H9 (cell line): ENCODE measurements at regions not wholly inside any gene's neighbourhood (a gene's known extent, or its start where the extent isn't known, plus 50 kb on each side); places are given as distances from the start of the nearest gene placed in this dataset.

Experiments used
- DNase-seq: peaks from one replicate; pipeline ENCODE4 v3.0.0-alpha.2; 2017
- H2AFZ ChIP-seq: one replicate; pipeline ENCODE4 v1.6.1; 2013; ENCODE audit warnings: mild to moderate bottlenecking, low read length, control low read depth, moderate library complexity
- H2AK5ac ChIP-seq: 2 replicates; pipeline ENCODE4 v1.6.1; 2013; ENCODE audit warnings: low read length, control low read depth, mixed read lengths; ENCODE audit not compliant: insufficient read length
- H2BK120ac ChIP-seq: one replicate; pipeline ENCODE4 v1.6.1; 2013; ENCODE audit warnings: low read depth, mild to moderate bottlenecking, low read length, control low read depth, inconsistent platforms; ENCODE audit not compliant: poor library complexity, severe bottlenecking
- H2BK12ac ChIP-seq: 2 replicates; pipeline ENCODE4 v1.6.1; 2013; ENCODE audit warnings: low read length, control low read depth, mixed read lengths, low read depth; ENCODE audit not compliant: insufficient read length
- H2BK15ac ChIP-seq: 2 replicates; pipeline ENCODE4 v1.6.1; 2013; ENCODE audit warnings: low read depth, low read length, control low read depth
- H2BK20ac ChIP-seq: one replicate; pipeline ENCODE4 v1.6.1; 2013; ENCODE audit warnings: low read depth, mild to moderate bottlenecking, low read length, control low read depth, inconsistent platforms; ENCODE audit not compliant: poor library complexity, severe bottlenecking
- H2BK5ac ChIP-seq: 2 replicates; pipeline ENCODE4 v1.6.1; 2013; ENCODE audit warnings: low read length, control low read depth, mixed read lengths; ENCODE audit not compliant: insufficient read length
- H3K14ac ChIP-seq: 2 replicates; pipeline ENCODE4 v1.6.1; 2013; ENCODE audit warnings: low read length, control low read depth; ENCODE audit not compliant: insufficient read depth
- H3K18ac ChIP-seq: 2 replicates; pipeline ENCODE4 v1.6.1; 2013; ENCODE audit warnings: low read depth, mild to moderate bottlenecking, mixed read lengths, low read length, control low read depth; ENCODE audit not compliant: insufficient read length
- H3K23ac ChIP-seq: 2 replicates; pipeline ENCODE4 v1.6.1; 2013; ENCODE audit warnings: low read length, control low read depth, mixed read lengths, low read depth; ENCODE audit not compliant: insufficient read length
- H3K23me2 ChIP-seq: 2 replicates; pipeline ENCODE4 v1.6.1; 2013; ENCODE audit warnings: low read depth, mild to moderate bottlenecking, mixed read lengths, low read length, control low read depth; ENCODE audit not compliant: insufficient read length, poor library complexity, severe bottlenecking
- H3K27ac ChIP-seq: 2 replicates; pipeline ENCODE4 v1.5.1; 2013; ENCODE audit warnings: low read length, control low read depth, mixed read lengths, low read depth; ENCODE audit not compliant: insufficient read length
- H3K27me3 ChIP-seq: 2 replicates; pipeline ENCODE4 v1.6.1; 2013; ENCODE audit warnings: low read length, control low read depth, inconsistent platforms; ENCODE audit not compliant: insufficient read depth
- H3K4ac ChIP-seq: 2 replicates; pipeline ENCODE4 v1.6.1; 2013; ENCODE audit warnings: low read depth, mild to moderate bottlenecking, control low read depth, inconsistent platforms, low read length, moderate library complexity
- H3K4me1 ChIP-seq: 2 replicates; pipeline ENCODE4 v1.6.1; 2013; ENCODE audit warnings: low read length, control low read depth, inconsistent platforms; ENCODE audit not compliant: insufficient read depth
- H3K4me2 ChIP-seq: 2 replicates; pipeline ENCODE4 v1.6.1; 2013; ENCODE audit warnings: low read length, control low read depth, mixed read lengths; ENCODE audit not compliant: insufficient read length, insufficient read depth
- H3K56ac ChIP-seq: 2 replicates; pipeline ENCODE4 v1.6.1; 2013; ENCODE audit warnings: low read depth, mild to moderate bottlenecking, mixed read lengths, low read length, control low read depth; ENCODE audit not compliant: insufficient read length
- H3K79me1 ChIP-seq: 2 replicates; pipeline ENCODE4 v1.6.1; 2013; ENCODE audit warnings: low read depth, mild to moderate bottlenecking, moderate library complexity, low read length, control low read depth, inconsistent platforms; ENCODE audit not compliant: insufficient read depth, poor library complexity, severe bottlenecking
- H3K79me2 ChIP-seq: 2 replicates; pipeline ENCODE4 v1.6.1; 2013; ENCODE audit warnings: low read length, control low read depth, inconsistent platforms; ENCODE audit not compliant: insufficient read depth
- H3K9ac ChIP-seq: 2 replicates; pipeline ENCODE4 v1.6.1; 2013; ENCODE audit warnings: low read length, control low read depth, mixed read lengths; ENCODE audit not compliant: insufficient read length; ENCODE audit errors: extremely low read depth
- H3K9me3 ChIP-seq: one replicate; pipeline ENCODE4 v1.6.1; 2013; ENCODE audit warnings: low read depth, low read length, inconsistent platforms; ENCODE audit not compliant: control insufficient read depth
- H3T11ph ChIP-seq: one replicate; pipeline ENCODE4 v1.6.1; 2013; ENCODE audit warnings: mild to moderate bottlenecking, low read length, control low read depth, inconsistent platforms
- H4K20me1 ChIP-seq: one replicate; pipeline ENCODE4 v1.6.1; 2013; ENCODE audit not compliant: control insufficient read depth, insufficient read length, insufficient read depth
- H4K5ac ChIP-seq: 2 replicates; pipeline ENCODE4 v1.6.1; 2013; ENCODE audit warnings: low read depth, mild to moderate bottlenecking, mixed read lengths, low read length, control low read depth; ENCODE audit not compliant: insufficient read length
- H4K8ac ChIP-seq: replicated peaks from 2 replicates; pipeline ENCODE4 v1.6.1; 2013; ENCODE audit warnings: low read length, control low read depth, mixed read lengths, low read depth; ENCODE audit not compliant: insufficient read length
- H4K91ac ChIP-seq: 2 replicates; pipeline ENCODE4 v1.6.1; 2013; ENCODE audit warnings: low read depth, mild to moderate bottlenecking, moderate library complexity, mixed read lengths, low read length, control low read depth; ENCODE audit not compliant: insufficient read length
- H3K27ac Mint-ChIP-seq, 3 experiments: 2 replicates in 2 of 3; 3 replicates in 1 of 3; pipeline ENCODE4 v1.8.0; 2020 to 2021; ENCODE audit warnings: mixed read lengths in 3 of 3, mild to moderate bottlenecking in 1 of 3, moderate library complexity in 1 of 3
- H3K27me3 Mint-ChIP-seq: 2 replicates; pipeline ENCODE4 v1.8.0; 2021; ENCODE audit warnings: low read depth, mild to moderate bottlenecking, moderate library complexity, mixed read lengths
- H3K36me3 Mint-ChIP-seq, 3 experiments: 2 replicates in 2 of 3; 3 replicates in 1 of 3; pipeline ENCODE4 v1.8.0; 2020 to 2021; ENCODE audit warnings: low read depth in 3 of 3, mixed read lengths in 3 of 3; ENCODE audit not compliant: insufficient read depth in 1 of 3
- H3K4me1 Mint-ChIP-seq, 2 experiments: 2 replicates each; pipeline ENCODE4 v1.8.0; 2020; ENCODE audit warnings: mixed read lengths in 2 of 2
- H3K4me3 Mint-ChIP-seq, 2 experiments: 2 replicates in 1 of 2; 3 replicates in 1 of 2; pipeline ENCODE4 v1.8.0; 2020 to 2021; ENCODE audit warnings: mild to moderate bottlenecking in 2 of 2, mixed read lengths in 2 of 2, moderate library complexity in 1 of 2
- H3K9me3 Mint-ChIP-seq, 2 experiments: 2 replicates in 1 of 2; 3 replicates in 1 of 2; pipeline ENCODE4 v1.8.0; 2020; ENCODE audit warnings: mild to moderate bottlenecking in 2 of 2, mixed read lengths in 2 of 2, moderate library complexity in 1 of 2
- WGBS: extraction: QIAGEN DNeasy Blood & Tissue Kit; methylation state at CpG from one replicate; pipeline ENCODE4 v1.1.7; 2013; ENCODE audit warnings: missing lambda C conversion rate, low lambda C conversion rate, mixed read lengths; ENCODE audit not compliant: insufficient read length; ENCODE audit errors: extremely low coverage; 5-methylcytosine and 5-hydroxymethylcytosine counted together
- TF ChIP-seq, protein P1 (sequence below): fragments of 200-600 bp; sonication (generic); conservative IDR thresholded peaks from 3 replicates; pipeline ENCODE4 v1.8.0; 2021; ENCODE audit warnings: antibody characterized with exemption, mild to moderate bottlenecking

DNA sequence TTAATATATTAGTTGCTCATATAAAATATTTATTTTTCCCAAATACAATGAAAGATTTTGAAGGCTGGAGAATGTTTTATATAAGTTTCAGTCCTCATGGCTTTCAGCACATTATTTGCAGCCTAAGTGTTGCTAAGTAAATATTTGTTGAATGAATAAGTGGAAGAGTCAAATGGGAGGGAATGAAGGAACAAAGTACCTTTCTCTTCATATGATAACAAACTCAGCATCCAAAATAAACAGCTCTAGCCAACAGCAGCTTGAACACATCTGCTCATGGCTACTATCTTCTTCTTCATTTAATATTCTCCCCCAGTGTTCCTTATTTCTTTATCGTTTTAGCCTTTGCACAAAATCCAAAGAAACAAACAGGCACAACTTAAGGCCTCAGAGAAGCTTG is 385.2 kb upstream of the PIK3C3 start:
- WGBS, result no CpG with 5 or more reads among the region's 1 CpG
- no peak overlapping the region for H3K23ac ChIP-seq
- no peak overlapping the region for H2BK20ac ChIP-seq
- no peak overlapping the region for H3T11ph ChIP-seq
- H3K27ac ChIP-seq, result no peak overlapping the region
- H3K9me3 Mint-ChIP-seq, result no peaks in the 10 kb centered on the region
- H2BK12ac ChIP-seq, result no peak overlapping the region
- no peak overlapping the region for H3K9ac ChIP-seq
- H3K79me2 ChIP-seq, result no peaks in the 10 kb centered on the region
- H3K36me3 Mint-ChIP-seq, result no peaks in the 10 kb centered on the region
- H3K4me1 Mint-ChIP-seq, result peaks cover 23 to 26% of the 10 kb centered on the region in 2 experiments
- no peak for DNase-seq
- no peak overlapping the region for H3K4me3 Mint-ChIP-seq
- no peak overlapping the region for H3K4me2 ChIP-seq
- H3K56ac ChIP-seq, result no peak overlapping the region
- H3K27ac Mint-ChIP-seq, result no peak overlapping the region
- H3K23me2 ChIP-seq, result no peaks in the 10 kb centered on the region
- no peak overlapping the region for H4K91ac ChIP-seq
- H3K9me3 ChIP-seq, result no peaks in the 10 kb centered on the region
- H3K4me1 ChIP-seq, result no peaks in the 10 kb centered on the region; the same call in 1 of the 2 replicates
- TF ChIP-seq, protein P1, sequence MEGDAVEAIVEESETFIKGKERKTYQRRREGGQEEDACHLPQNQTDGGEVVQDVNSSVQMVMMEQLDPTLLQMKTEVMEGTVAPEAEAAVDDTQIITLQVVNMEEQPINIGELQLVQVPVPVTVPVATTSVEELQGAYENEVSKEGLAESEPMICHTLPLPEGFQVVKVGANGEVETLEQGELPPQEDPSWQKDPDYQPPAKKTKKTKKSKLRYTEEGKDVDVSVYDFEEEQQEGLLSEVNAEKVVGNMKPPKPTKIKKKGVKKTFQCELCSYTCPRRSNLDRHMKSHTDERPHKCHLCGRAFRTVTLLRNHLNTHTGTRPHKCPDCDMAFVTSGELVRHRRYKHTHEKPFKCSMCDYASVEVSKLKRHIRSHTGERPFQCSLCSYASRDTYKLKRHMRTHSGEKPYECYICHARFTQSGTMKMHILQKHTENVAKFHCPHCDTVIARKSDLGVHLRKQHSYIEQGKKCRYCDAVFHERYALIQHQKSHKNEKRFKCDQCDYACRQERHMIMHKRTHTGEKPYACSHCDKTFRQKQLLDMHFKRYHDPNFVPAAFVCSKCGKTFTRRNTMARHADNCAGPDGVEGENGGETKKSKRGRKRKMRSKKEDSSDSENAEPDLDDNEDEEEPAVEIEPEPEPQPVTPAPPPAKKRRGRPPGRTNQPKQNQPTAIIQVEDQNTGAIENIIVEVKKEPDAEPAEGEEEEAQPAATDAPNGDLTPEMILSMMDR, result no peak
- no peaks in the 10 kb centered on the region for H3K27me3 ChIP-seq
- no peaks in the 10 kb centered on the region for H3K79me1 ChIP-seq
- no peak overlapping the region for H3K14ac ChIP-seq
- H3K18ac ChIP-seq, result no peak overlapping the region
- H4K20me1 ChIP-seq, result no peaks in the 10 kb centered on the region
- no peaks in the 10 kb centered on the region for H3K27me3 Mint-ChIP-seq
- H2AK5ac ChIP-seq, result no peak overlapping the region
- H2BK5ac ChIP-seq, result no peak overlapping the region
- no peak overlapping the region for H2AFZ ChIP-seq
- no peak overlapping the region for H3K4ac ChIP-seq
- no peak overlapping the region for H4K8ac ChIP-seq
- H2BK15ac ChIP-seq, result no peak overlapping the region
- H2BK120ac ChIP-seq, result no peak overlapping the region
- no peak overlapping the region for H4K5ac ChIP-seq
